GM12865 (cell line): ENCODE measurements at regions not wholly inside any gene's neighbourhood (a gene's known extent, or its start where the extent isn't known, plus 50 kb on each side); places are given as distances from the start of the nearest gene placed in this dataset.

Experiments
- DNase-seq: peaks from one replicate; pipeline ENCODE4 v3.0.0; 2010; ENCODE audit warnings: low read depth
- H3K4me3 ChIP-seq: 2 replicates; pipeline ENCODE4 v1.5.1; 2011; ENCODE audit warnings: mild to moderate bottlenecking, low read depth, low read length, control low read depth
- CTCF ChIP-seq: IDR thresholded peaks from 2 replicates; pipeline ENCODE4 v1.5.1; 2011; ENCODE audit warnings: low read length, control low read depth, low read depth, inconsistent platforms; ENCODE audit not compliant: insufficient read depth; ENCODE audit errors: missing control alignments

DNA sequence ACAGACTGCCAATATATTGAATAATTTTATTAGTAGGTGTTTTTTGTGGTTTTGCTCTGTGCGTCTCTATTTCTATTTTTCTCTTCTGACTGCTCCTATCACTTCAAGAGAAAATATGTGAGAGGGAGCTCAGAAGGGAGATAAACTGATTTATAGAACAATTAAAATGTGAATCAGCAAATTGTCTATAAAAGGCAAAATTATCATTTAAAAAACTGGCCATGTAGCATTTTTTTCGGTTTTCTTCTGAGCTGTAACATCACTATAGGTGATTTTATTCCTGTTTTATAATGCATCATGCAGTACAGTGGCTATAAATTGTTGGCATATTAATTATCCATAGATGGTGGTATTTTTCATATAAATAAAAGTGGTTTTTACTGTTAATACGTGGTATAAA lies 416.5 kb downstream of the DOK5 start:
- no peak for DNase-seq
- no peak for TF ChIP-seq CTCF
- no peak overlapping the region for H3K4me3 ChIP-seq

DNA sequence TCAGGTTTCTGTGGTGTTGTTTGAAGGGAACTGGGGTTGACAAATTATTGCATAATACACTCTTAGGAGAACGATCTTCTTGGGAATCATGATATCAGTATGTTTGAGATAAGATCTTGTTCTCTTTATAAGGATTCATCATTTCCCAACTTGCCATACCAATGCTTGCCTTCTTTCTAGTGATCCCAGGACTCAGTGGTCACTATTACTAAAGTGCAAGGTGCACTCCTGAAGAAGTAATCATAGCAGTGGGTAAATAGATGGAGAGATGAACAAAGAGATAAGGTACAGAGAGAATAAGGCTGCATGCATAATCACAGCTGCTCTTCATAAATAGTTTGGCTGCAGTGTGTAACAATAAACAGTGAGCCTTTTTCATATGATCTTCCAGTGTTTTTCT lies 404.0 kb downstream of the DOK5 start:
- no peak for TF ChIP-seq CTCF
- no peak for DNase-seq
- no peak overlapping the region for H3K4me3 ChIP-seq

DNA sequence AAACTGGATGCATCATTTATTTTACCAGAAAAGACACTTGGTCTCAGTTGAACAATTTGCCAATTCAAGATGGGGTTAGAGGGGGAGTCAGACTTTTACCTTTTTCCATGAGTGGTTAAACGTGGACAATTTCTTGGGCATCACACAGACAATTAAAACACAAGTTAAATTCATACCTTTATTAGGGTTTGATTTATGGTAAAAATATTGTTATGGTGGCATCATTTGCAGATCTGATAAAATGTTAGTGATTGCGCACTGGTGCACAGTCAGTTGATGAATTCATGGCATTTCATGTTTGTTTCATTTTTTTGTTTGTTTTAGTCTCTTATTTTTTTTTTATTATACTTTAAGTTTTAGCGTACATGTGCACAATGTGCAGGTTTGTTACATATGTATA lies 399.9 kb downstream of the DOK5 start:
- TF ChIP-seq CTCF, result no peak
- no peak overlapping the region for H3K4me3 ChIP-seq

GRCh38 chr20:54874718-54875117 lies 399.3 kb downstream of the DOK5 start:
- no peak for TF ChIP-seq CTCF
- H3K4me3 ChIP-seq, result no peak overlapping the region
- no peak for DNase-seq

More for the DNA sequence above, 399.9 kb downstream of the DOK5 start:
- no peak for DNase-seq

DNA sequence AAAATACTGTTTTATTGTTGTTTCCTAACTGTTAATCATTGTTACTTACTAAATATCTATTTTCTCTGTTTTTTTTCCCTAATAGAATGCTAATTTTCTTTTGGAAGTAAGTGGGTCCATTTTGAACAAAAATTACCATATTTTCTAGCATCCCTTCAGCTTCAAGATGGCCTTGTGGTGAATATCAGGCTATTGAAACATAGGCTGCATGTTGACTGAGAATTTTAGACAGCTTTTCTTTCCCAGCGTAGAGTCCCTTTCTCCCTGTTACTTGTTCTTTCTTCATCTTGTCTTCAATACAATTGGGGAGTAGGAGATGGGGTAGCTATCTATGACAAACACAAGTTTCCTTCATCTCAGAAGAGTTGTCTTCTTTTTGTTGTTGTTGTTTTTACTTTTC lies 397.0 kb downstream of the DOK5 start:
- TF ChIP-seq CTCF, result no peak
- DNase-seq, result no peak

GRCh38 chr20:54869765-54870164 lies 394.4 kb downstream of the DOK5 start:
- no peak for DNase-seq
- H3K4me3 ChIP-seq, result no peak overlapping the region
- no peak for TF ChIP-seq CTCF

More for the DNA sequence above, 397.0 kb downstream of the DOK5 start:
- H3K4me3 ChIP-seq, result no peak overlapping the region

DNA sequence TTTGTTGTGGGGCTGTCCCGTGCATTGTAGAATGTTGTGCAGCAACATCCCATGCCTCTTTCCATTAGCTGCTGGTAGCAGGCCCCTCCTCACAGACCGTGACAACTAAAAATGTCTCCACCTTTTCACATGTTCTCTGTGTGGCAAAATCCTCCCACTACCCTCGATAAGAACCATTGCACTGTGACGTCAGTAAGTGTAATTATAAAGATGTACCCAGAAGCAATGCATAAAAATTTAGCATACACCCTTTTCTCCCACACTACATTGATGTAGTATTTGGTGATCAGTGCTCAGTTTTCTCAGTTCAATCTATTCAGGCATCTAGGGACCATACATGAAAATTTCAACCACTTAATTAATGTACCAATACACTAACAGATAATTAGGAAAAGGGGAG lies 389.9 kb downstream of the DOK5 start:
- H3K4me3 ChIP-seq, result no peak overlapping the region
- DNase-seq, result no peak

More for the DNA sequence above, 389.9 kb downstream of the DOK5 start:
- TF ChIP-seq CTCF, result no peak
